Ramos (cell line): ENCODE measurements at regions not wholly inside any gene's neighbourhood (a gene's known extent, or its start where the extent isn't known, plus 50 kb on each side); places are given as distances from the start of the nearest gene placed in this dataset.
"Not testable (repeated sequence)": the region's sequence is repeated elsewhere in the genome, so short reads cannot be mapped to it uniquely, and the experiment has no call there.

Source experiments
- in situ Hi-C: fragments of 300-500 bp; cut with MboI; formaldehyde crosslinking; loops from one replicate; pipeline ENCODE4 v1.14.3; 2022; ENCODE audit warnings: low sequenced_read_pairs; ENCODE audit not compliant: unreplicated experiment

DNA sequence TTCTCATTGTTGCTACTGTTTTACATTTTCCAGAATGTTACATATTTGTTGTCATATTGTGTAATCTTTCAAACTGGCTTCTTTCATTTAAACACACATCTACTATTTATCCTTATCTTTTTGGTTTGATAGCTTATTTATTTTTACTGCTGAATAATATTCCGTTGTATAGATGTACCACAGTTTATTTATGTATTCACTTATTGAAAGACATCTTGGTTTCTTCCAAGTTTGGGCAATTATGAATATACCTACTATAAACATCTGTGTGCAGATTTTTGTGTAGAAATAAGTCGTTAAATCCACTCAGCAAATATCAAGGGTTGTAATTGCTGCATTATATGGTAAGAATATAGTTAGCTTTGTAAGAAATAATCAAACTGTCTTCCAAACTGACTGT, 669.2 kb downstream of the TNS3 start:
- in situ Hi-C loops, result no loop called here

DNA sequence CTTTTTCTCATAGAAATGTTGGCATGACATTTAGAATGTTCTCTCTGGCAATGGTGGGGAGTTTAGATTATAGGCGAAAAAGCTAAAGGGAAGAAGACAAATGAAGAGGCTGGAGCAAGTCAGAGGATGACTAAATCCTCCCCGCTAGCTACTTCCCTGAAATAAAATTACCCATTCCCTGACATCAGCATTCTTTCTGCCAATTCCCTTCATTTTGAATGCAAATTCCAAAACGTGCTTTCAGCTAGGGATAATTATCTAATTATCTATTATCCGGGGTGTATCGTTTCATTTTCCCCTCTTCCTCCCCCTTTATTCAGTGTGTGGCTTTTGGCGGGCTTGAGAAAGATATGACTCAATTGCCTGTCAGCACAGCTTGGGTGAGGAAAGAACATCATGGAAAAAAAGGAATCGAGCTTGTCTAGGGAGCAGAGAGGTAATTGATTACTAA, 672.3 kb downstream of the TNS3 start:
- in situ Hi-C loops, result no loop called here

DNA sequence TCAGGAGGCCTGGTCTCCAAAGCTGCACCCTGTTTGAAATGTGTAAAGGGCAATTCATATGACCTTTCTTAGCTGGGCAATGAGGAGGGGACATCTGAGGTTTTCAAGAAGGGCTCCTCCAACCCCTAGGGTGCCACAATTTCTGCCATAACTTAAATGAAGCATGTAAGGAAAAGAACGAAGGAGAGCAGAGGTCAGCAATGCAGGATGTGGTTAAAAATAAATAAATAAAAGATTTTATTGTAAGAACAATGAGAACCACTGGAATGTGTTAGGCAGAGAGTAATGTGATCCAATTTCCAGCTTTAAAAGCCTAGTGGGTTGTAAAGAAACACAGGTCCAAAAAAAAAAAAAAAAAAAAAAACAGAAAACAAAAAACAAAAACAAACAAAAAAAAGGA, 673.1 kb downstream of the TNS3 start:
- in situ Hi-C loops, result no loop called here

DNA sequence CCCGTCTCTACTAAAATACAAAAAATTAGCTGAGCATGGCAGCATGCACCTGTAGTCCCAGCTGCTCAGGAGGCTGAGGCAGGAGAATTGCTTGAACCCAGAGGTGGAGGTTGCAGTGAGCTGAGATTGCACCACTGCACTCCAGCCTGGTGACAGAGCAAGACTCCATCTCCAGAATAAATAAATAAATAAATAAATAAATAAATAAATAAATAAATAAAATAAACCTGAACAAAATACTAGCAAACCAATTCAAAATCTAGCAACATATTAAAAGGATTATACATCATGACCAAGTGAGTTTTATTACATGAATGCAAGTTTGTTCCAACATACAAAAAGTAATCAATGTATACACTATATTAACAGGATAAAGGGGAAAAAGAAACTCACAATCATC, 677.4 kb downstream of the TNS3 start:
- in situ Hi-C loops, result not testable (repeated sequence)

DNA sequence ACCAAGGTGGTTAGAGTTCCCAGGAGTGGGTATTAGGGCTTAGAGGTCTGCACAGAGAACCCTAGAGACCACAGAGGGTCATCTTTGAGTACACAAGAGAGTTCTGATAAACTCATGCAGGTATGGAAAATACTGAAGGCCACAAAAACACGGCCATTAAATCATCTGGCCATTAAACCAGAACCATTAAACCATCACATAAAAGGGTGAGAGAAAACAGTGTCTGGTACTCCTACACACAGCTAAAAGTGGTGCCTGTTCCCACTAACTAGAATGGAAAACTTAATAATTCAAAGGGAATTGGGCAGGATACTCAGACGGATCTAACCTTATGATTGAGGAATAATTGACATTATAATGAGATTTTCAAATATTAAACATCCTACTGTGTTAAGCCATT, 679.4 kb downstream of the TNS3 start:
- in situ Hi-C loops, result no loop called here

DNA sequence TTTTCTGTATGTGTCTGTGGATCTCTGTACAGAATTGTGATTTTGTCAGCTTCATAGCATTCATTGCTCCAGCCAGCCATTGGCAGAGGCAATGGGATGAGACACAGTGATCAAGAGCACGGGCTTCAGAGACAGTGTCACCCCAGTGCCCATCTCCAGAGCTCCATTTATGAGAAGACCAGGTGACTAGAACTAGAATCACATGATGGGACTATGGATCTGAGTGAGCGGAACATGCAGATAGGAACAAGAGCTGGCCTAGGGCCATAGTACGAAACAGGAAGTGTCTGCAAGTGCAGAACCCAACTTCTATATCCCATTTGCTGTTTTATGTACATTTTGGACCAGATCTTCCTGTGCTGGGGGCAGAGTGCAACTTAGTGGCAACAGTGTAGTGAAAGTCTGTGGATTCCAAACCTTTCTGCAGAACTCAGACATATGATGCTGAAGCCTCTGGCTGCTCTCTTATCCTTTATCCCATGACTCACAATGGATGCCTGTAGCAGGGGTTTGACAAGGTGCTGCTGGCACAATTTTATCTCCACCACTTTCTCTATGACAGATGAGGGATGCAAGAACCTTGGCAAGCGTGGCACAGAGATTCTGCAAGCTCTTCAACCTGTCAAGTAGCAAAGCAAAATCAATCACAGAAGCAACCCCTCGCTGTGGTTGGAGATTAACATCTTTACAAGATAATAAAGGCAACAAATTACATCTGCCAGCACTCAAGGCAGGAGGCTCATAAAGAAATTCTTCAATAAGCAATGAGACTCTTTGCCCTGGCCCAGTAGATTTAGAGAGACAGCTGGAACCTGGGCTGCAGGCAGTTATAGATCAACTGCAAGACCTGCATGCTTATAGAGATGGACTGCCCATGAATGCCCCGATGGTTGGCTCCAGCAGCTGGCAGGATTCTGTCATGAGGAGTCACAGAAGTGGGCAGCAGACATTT, 681.3 kb downstream of the TNS3 start:
- in situ Hi-C loops, result no loop called here

DNA sequence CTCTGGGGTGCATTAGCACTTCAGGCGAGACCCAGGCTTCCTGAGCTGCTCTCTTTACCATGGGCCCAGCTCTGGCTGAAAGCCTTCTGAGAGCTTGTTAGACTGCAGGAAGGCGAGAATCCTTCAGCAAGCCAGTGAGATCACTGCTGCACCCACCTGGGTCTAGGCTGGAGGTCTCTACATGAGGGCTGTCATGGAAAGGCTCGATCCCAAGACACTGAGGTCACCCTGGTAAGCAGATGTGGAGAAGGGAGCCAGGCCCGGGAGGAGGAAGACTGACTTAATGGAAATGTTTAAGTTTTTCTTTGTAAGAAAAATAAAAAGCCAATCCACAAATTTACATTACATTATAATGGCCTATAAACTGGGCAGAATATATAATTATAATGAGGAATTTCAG, 684.5 kb downstream of the TNS3 start:
- in situ Hi-C loops, result no loop called here

DNA sequence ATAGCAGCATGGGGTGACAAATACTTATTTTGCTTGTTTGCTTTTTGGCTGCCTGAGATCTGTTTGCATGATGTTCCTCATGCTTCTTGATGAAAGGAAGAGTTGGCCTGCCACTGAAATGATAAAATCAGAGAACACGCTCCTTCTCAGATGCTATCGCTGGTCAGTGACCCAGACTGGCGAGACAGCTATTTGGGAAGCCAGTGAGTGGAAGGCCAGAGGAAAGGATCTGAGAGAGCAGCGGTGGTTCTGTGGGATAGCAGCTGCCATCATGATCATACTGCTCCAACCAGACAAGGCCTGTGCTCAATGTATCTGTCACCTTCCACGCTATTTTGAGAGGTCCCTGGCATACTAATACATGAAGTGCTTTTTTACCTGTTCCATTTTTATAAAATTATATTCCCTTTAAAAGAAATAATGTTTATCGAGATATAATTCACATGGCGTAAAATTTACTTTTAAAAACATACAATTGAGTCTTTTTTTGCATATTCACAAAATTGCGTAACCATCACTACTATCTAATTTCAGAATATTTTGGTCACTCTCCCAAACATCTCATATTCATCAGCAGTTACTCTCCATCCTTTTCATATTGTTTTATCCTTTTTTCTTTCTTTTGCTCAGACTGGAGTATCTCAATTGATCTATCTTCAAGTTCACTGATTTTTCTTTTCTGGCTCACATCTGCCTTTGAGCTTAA, 695.1 kb downstream of the TNS3 start:
- in situ Hi-C loops, result no loop called here

DNA sequence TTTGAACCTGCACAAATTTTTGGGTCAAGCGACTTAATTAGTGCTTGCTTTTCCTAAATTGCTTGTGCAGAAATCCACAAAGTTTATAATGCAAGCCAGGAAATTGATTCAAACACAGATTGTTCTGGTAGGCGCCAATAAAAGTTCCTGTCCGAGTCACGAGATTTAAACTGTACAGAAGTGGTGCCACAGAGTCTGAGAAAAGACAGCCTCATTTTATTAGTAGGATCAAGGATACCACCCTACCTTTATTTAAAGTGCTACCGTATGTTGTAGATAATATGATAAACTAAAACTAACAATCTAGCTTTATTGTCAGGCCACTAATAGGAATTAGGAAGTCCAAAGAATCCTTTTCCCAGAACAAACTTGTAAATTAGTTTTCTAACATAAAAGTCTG, 696.7 kb downstream of the TNS3 start:
- in situ Hi-C loops, result no loop called here

DNA sequence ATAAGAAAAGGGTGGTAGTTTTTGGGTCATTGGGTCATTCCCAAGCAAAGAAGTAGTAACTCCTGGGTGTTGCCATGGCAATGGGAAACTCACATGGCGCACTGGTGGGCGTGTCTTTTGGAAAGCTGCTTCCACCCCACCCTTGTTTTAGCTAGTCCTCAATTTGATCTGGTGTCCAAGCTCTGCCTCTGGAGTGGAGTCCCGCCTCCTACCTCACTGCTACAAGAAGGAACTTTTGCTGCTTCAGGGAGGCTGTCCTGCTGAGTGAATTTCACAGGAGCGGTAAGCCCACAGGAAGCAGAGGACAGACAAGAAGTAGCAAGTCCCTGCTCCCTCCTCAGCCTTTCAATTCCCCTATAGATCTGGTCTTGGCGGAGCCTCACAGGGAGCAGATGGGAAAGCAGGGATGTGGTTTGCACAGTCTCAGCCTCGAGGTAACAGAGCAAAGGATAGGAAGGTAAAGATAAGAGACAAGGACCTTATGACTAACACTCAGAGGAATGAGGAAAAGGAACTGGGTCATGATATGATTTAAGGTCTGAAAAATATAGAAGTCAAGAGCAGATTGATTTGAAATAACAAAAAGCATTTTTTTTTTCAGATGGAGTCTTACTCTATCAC, 700.3 kb downstream of the TNS3 start:
- in situ Hi-C loops, result no loop called here

DNA sequence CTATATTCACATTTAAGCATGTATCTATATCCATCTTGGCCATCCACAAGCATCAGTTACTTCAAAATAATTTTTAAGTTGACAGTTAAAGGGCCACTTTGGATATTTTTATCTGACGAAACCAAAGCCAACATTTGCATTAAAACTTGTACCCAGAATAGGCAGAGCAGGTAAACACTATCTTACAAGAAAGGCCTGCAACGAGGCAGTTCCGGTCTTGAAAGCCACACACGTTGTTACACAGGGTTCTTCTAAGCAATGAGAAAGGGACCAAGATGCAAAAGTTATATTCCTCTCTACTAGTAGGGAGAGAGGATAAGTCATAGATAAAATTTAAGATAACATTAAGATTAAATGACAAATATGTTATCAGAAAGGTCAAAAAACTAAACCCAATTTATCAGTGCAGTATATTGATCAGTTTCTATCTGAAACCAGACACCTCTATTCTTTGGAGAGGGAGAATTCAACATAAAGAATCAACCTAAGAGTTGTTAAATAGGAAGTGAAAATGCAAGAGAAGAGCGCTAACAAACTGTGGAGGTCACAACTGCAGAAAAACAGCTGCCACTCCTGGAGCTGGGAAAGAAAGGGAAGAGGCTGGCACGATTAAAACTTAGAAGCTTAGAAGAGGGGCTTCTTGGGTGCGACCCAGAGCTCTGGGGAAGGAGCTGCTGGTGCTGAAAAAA, 701.3 kb downstream of the TNS3 start:
- in situ Hi-C loops, result no loop called here

DNA sequence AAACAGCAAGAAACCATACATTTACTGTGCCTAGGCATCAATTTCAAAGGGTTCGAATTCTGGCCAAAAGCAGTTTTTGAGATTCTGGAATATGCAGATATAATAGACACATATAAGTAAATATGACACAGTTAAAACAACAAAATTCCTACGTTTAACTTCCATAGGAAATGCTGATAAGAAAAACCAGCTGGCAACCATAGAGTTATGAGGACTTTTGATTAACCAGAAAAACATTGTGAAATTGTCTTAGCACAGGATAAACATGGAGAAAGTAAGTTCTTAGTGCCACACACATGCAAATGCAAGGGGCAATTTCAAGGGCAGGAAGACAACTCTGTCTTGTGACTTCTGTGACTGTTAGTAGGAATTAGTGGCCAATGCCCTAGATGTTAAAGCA, 702.1 kb downstream of the TNS3 start:
- in situ Hi-C loops, result no loop called here

DNA sequence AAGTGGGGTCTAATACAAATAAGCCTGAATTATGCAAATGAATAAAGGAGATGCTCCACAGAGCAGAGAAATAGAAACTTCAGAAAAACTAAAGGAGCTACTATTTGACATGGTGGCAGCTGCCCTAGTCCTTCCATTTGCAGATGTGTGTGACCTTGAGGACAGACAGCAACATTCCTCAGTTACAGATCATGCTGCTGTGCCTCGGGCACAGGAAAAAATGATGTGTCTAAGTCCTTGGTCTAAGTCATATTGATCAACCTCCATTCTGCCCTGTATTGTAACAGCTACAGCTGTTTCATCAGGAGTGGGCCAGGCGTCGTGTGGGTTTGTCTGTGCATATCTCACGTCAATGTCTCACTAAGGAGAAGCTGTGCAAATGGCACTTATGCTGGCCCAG, 710.4 kb downstream of the TNS3 start:
- in situ Hi-C loops, result no loop called here

DNA sequence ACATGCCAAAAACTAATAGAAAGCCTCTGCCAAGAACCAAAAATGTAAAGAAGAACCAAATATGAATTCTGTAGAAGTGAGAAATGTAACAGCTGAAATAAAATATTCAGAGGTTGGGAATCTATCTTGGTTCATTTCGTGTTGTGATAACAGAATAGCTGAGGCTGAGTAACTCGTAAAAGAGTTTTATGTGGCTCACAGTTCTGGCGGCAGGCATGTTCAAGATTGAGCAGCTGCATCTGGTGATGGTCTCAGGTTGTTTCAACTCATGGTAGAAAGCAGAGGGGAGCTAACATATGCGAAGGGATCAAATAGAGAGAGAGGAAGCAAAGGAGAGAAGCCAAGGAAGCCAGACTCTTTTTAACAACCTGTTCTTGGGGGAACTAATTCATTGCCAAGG, 717.2 kb downstream of the TNS3 start:
- in situ Hi-C loops, result no loop called here

DNA sequence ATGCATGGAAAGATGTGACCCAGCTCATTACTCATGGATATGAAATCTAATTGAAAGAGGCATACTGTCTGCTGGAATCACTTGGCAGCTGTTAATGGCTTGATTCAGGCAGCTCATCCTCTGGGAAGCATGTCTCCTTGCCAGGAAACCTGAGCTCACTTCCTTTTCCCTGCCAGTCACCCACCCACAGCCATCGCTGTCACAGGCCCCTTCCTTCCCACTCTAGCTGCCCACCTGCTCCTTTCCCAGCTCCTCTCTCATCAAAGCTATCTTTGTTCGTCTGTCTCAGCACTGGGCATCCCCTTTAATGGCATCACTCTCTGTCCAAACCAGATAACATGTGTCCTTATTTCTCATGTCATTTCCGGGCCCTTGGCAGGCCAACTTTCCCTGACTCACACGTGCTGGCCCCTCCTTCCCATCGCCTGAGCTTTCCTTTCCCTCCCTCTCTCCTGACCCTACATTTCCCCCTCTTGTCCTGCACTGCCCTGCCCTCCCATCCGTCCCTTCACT, 721.9 kb downstream of the TNS3 start:
- in situ Hi-C loops, result no loop called here

DNA sequence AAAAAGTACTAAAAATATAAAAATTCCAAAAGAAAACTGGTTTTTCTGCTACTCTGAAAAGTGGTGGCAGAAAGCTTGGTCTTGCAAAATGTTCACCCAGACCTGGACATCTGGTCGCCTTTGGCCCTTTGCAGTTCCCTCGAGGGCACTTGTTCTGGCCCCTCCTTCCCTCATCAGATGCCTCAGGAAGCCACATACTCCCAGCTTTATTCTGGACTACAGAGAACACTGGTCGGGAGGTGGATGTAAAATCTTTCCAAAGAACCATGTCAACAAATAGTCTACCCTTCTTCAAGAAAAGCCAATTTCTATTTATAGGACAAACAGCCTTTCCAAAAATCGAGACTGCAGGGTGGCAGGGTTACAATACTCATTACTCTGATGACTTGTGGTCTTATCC, 726.1 kb downstream of the TNS3 start:
- in situ Hi-C loops, result no loop called here

DNA sequence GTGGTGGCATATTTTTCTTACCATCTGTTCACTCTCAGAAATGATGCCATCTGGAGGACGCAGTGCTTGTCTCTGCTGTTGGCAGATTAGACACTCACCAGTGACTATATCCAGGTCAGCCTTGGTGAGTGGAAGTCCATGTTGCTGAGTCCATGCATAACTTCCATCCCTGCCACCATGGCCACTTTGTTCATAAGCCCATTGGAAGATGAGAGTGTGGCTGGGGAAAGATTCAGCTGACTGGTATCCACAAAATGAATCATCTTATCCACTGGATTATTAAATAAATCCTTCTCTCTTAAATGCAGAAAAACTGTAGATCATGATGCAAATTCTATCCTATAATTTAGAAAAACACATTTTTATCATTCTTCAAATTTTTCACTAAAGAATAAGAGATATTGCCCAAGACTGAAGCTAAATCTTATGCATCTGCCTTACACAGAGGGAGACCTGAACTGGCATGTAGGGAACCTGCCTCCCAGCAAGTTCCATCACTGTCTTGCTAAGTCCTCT, 726.9 kb downstream of the TNS3 start:
- in situ Hi-C loops, result no loop called here

DNA sequence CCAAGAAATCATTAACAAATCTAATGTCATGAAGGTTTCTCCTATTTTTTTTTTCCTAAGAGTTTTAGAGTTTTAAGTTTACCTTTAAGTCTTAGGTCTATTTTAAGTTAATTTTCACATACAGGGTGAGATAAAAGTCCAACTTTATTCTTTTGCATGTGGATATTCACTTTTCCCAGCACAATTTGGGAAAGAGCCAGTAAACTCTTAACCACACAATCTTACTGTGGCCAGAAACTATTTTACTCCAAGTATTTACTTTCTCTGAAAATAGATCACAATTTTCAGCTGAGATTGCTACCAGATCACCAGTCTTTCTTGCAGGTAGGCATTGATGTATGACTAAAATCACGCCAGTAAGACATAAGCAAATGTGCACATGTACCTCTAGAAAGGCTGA, 728.5 kb downstream of the TNS3 start:
- in situ Hi-C loops, result no loop called here

DNA sequence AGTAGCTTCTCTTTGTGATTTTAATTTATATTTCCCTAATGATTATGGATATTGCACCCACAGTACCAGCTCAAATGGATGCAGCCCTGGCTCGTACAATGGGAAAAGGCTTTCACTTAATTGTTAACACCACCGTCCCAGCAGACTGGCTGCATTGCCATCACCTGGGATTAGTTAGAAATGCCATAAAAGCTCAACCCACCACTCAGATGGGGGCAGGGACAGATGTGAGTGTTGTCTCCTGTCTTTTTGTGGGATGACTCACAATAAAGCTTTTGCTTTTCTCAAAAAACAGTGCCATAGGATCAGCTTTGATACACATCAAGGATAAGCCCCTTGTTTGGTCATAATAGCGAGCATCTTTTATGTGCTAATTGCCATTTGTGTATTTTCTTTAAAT, 729.1 kb downstream of the TNS3 start:
- in situ Hi-C loops, result no loop called here
